K562 (cell line): ENCODE measurements at regions not wholly inside any gene's neighbourhood (a gene's known extent, or its start where the extent isn't known, plus 50 kb on each side); places are given as distances from the start of the nearest gene placed in this dataset.

Source experiments
- ATAC-seq: fragments of 200-7000 bp; cut with Tn5 transposase; 3 replicates; pipeline ENCODE4 v1.9.1; 2020; ENCODE audit warnings: moderate library complexity
- BruUV-seq: library from RNA; stranded (reverse); fragments of 400-500 nt; replicated peaks from 2 replicates; lab custom pipeline; 2021; lab: Mats Ljungman, UMichigan
- CTCF ChIA-PET: fragments of 300-600 bp; formaldehyde crosslinking; extraction: SDS; loops from one replicate; lab custom pipeline; 2021; ENCODE audit warnings: low intra/inter-chr PET ratio; lab: Yijun Ruan, JAX
- POLR2A ChIA-PET: fragments of 300-600, 350-650 bp; sonication (Branson Sonifier 250); formaldehyde crosslinking; extraction: SDS; loops from one replicate; lab custom pipeline; 2021; ENCODE audit warnings: antibody characterized with exemption, inconsistent platforms; lab: Yijun Ruan, JAX
- DNase-seq, 4 experiments: peaks; one replicate each; pipeline versions ENCODE4 v3.0.0 to v3.0.0-alpha.2; 2011 to 2018; ENCODE audit warnings: low spot score in 3 of 4, mixed read lengths in 3 of 4; ENCODE audit errors: extremely low read depth in 1 of 4
- FAIRE-seq: peaks from 2 replicates; lab custom pipeline; 2011; peaks lifted over from hg19 to GRCh38; lab: Jason Lieb, UNC
- H2AFZ ChIP-seq: 2 replicates; pipeline ENCODE4 v1.6.0; 2011; ENCODE audit warnings: low read depth, low read length, control low read depth, inconsistent platforms
- H3K27ac ChIP-seq: fragments of 200-600 bp; 3 replicates; pipeline ENCODE4 v1.8.0; 2011; ENCODE audit warnings: low read depth, mild to moderate bottlenecking, control low read depth, inconsistent platforms, low read length, moderate library complexity, mixed read lengths; ENCODE audit errors: extremely low read depth
- H3K27me3 ChIP-seq, 2 experiments: fragments of 300-600 bp in 1 of 2; 2 replicates in 1 of 2; 3 replicates in 1 of 2; pipeline versions ENCODE4 v1.6.0 to v1.8.0; 2011; ENCODE audit warnings: inconsistent platforms in 2 of 2, low read length in 2 of 2, mild to moderate bottlenecking in 1 of 2, mixed read lengths in 1 of 2, moderate library complexity in 1 of 2; ENCODE audit not compliant: control insufficient read depth in 2 of 2, insufficient read depth in 2 of 2
- H3K36me3 ChIP-seq: fragments of 300-600 bp; 3 replicates; pipeline ENCODE4 v1.8.0; 2011; ENCODE audit warnings: mild to moderate bottlenecking, low read length, inconsistent platforms; ENCODE audit not compliant: control insufficient read depth, insufficient read depth
- H3K4me1 ChIP-seq, 2 experiments: fragments of 200-600 bp in 1 of 2; replicated peaks in 1 of 2; 2 replicates in 1 of 2; 3 replicates in 1 of 2; pipeline versions ENCODE4 v1.5.1 to v1.8.0; 2011; ENCODE audit warnings: inconsistent platforms in 2 of 2, low read length in 2 of 2, mild to moderate bottlenecking in 1 of 2, mixed read lengths in 1 of 2, moderate library complexity in 1 of 2; ENCODE audit not compliant: control insufficient read depth in 2 of 2, insufficient read depth in 2 of 2
- H3K4me2 ChIP-seq: 2 replicates; pipeline ENCODE4 v1.6.1; 2011; ENCODE audit warnings: low read length, control low read depth, inconsistent platforms, mixed read lengths; ENCODE audit not compliant: insufficient read depth
- H3K4me3 ChIP-seq: fragments of 200-600 bp; sonication (generic), shearing (Covaris generic); 2 replicates; pipeline ENCODE4 v1.5.1; 2016; ENCODE audit warnings: control low read depth, inconsistent platforms
- H3K79me2 ChIP-seq: fragments of 200-600 bp; 3 replicates; pipeline ENCODE4 v1.8.0; 2011; ENCODE audit warnings: low read length, inconsistent platforms; ENCODE audit not compliant: control insufficient read depth, insufficient read depth
- H3K9ac ChIP-seq, 2 experiments: 2 replicates each; pipeline versions ENCODE4 v1.6.0 to v1.6.1; 2011; ENCODE audit warnings: low read depth in 2 of 2, low read length in 2 of 2, control low read depth in 1 of 2, inconsistent platforms in 1 of 2, mild to moderate bottlenecking in 1 of 2, mixed read lengths in 1 of 2; ENCODE audit not compliant: insufficient read depth in 1 of 2
- H3K9me1 ChIP-seq: one replicate; pipeline ENCODE4 v1.6.0; 2011; ENCODE audit warnings: inconsistent platforms, mild to moderate bottlenecking, low read length, moderate library complexity; ENCODE audit not compliant: control insufficient read depth, insufficient read depth
- H3K9me3 ChIP-seq: replicated peaks from 2 replicates; pipeline ENCODE4 v1.5.1; 2011; ENCODE audit warnings: low read depth, low read length, inconsistent platforms; ENCODE audit not compliant: control insufficient read depth, insufficient read depth
- H4K20me1 ChIP-seq: replicated peaks from 2 replicates; pipeline ENCODE4 v1.6.1; 2011; ENCODE audit warnings: low read length, inconsistent platforms, mixed read lengths; ENCODE audit not compliant: control insufficient read depth, insufficient read depth
- CEBPZ ChIP-seq: fragments of 150-350 bp; IDR thresholded peaks from 2 replicates; pipeline ENCODE4 v1.6.1; 2014; ENCODE audit warnings: low read depth, mild to moderate bottlenecking, low read length, borderline replicate concordance
- CHD1 ChIP-seq: fragments of 200-600 bp; sonication (generic); IDR thresholded peaks from one replicate; pipeline ENCODE4 v1.6.1; 2012; ENCODE audit warnings: mild to moderate bottlenecking, moderate library complexity, low read length, inconsistent platforms
- CTCF ChIP-seq, 3 experiments: IDR thresholded peaks in 2 of 3; conservative IDR thresholded peaks in 1 of 3; 2 replicates each; pipeline ENCODE4 v1.5.1; 2011 to 2012; ENCODE audit warnings: low read length in 3 of 3, mild to moderate bottlenecking in 3 of 3, control low read depth in 2 of 3, improper control_type of control experiment in 1 of 3, inconsistent platforms in 1 of 3, low read depth in 1 of 3, mixed read lengths in 1 of 3, moderate library complexity in 1 of 3; ENCODE audit not compliant: insufficient read depth in 2 of 3
- GTF2F1 ChIP-seq: IDR thresholded peaks from 2 replicates; pipeline ENCODE4 v1.6.1; 2011; ENCODE audit warnings: low read depth, low read length, improper control_type of control experiment
- NCOA2 ChIP-seq, 2 experiments: fragments of 450-650 bp; IDR thresholded peaks; 2 replicates each; pipeline ENCODE4 v1.6.1; 2018; ENCODE audit warnings: mild to moderate bottlenecking in 2 of 2, moderate library complexity in 1 of 2; ENCODE audit not compliant: partially characterized antibody in 2 of 2
- TRIM28 ChIP-seq: fragments of 450-650 bp; IDR thresholded peaks from 2 replicates; pipeline ENCODE4 v1.6.1; 2017
- ZNF431 ChIP-seq: sonication (generic); formaldehyde crosslinking; IDR thresholded peaks from 2 replicates; pipeline ENCODE4 v1.8.0; 2022; ENCODE audit warnings: mild to moderate bottlenecking, missing genetic modification reagents
- WGBS: fragments of 100-300 bp; shearing (Covaris generic); methylation state at CpG from one replicate; pipeline ENCODE4 v1.1.6; 2016; ENCODE audit warnings: low coverage, mixed read lengths; ENCODE audit not compliant: insufficient coverage; ENCODE audit errors: missing lambda C conversion rate; 5-methylcytosine and 5-hydroxymethylcytosine counted together
- in situ Hi-C: fragments of 300-500 bp; cut with MboI; formaldehyde crosslinking; loops from 4 replicates; pipeline ENCODE4 v1.15.0; 2018; ENCODE audit warnings: inconsistent platforms, mixed read lengths
- intact Hi-C: fragments of 100-400 bp; cut with micrococcal nuclease; formaldehyde crosslinking; loops from 2 replicates; pipeline ENCODE4 v1.14.2; 2022

- Histone ChIP-seq H3K36me3 (no peaks in the 10 kb centered on the region), H3K4me2 (no peak overlapping the region), H3K27ac (no peak overlapping the region), H3K9ac (no peak overlapping the region), H3K79me2 (no peaks in the 10 kb centered on the region), H3K9me3 (no peaks in the 10 kb centered on the region), H3K4me3 (no peak overlapping the region), H4K20me1 (no peaks in the 10 kb centered on the region), H2AFZ (no peak overlapping the region), H3K9me1 (no peaks in the 10 kb centered on the region), H3K4me1 (no peaks in the 10 kb centered on the region), H3K27me3 (no peaks in the 10 kb centered on the region)
- ChIA-PET POLR2A (interaction anchor here (0.7 kb wide), 1 partner anchor 459 kb away, joined by 3 read pairs; no protein-coding TSS in a partner anchor), CTCF (no interaction called here)
- DNase-seq, result no peak
- in situ Hi-C loops, result no loop called here
- TF ChIP-seq ZNF431 (CRISPR knock-in tag) (no peak), TRIM28 (no peak), CTCF (IDR thresholded peaks at IDR 0.05 in 2 of 3, conservative IDR thresholded peaks at IDR 0.05 in 1 of 3; ENCODE audit: insufficient read depth in 2 of 3, low read depth in 1 of 3, low read length in 3 of 3) (no peak), CEBPZ (no peak), GTF2F1 (no peak), NCOA2 (IDR thresholded peaks at IDR 0.05; ENCODE audit: partially characterized antibody in 2 of 2) (no peak), CHD1 (no peak)
- no peak for FAIRE-seq
- 0% methylated on average over 1 of the region's 1 CpG for WGBS
- no peak for ATAC-seq
- no TSS peak for BruUV-seq
- intact Hi-C loops, result no loop called here
Measured at GRCh38 chr11:82601711-82602110, 132.0 kb downstream of the FAM181B start.
